ENCODE measurements at regions not wholly inside any gene's neighbourhood (a gene's known extent, or its start where the extent isn't known, plus 50 kb on each side); places are given as distances from the start of the nearest gene placed in this dataset.

GRCh38 chrX:150255441-150256296, 107.4 kb upstream of the MAMLD1 start:
- TF ChIP-seq, protein P1, sequence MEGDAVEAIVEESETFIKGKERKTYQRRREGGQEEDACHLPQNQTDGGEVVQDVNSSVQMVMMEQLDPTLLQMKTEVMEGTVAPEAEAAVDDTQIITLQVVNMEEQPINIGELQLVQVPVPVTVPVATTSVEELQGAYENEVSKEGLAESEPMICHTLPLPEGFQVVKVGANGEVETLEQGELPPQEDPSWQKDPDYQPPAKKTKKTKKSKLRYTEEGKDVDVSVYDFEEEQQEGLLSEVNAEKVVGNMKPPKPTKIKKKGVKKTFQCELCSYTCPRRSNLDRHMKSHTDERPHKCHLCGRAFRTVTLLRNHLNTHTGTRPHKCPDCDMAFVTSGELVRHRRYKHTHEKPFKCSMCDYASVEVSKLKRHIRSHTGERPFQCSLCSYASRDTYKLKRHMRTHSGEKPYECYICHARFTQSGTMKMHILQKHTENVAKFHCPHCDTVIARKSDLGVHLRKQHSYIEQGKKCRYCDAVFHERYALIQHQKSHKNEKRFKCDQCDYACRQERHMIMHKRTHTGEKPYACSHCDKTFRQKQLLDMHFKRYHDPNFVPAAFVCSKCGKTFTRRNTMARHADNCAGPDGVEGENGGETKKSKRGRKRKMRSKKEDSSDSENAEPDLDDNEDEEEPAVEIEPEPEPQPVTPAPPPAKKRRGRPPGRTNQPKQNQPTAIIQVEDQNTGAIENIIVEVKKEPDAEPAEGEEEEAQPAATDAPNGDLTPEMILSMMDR (IDR thresholded peaks at IDR 0.05; ENCODE audit: insufficient read depth, low read length), result no peak
- TF ChIP-seq POLR2AphosphoS5 (IDR thresholded peaks at IDR 0.05; ENCODE audit: low read depth), result no peak
- TF ChIP-seq REST (IDR thresholded peaks at IDR 0.05; ENCODE audit: insufficient replicate concordance, low read depth), result no peak
- no peak for TF ChIP-seq GABPA (IDR thresholded peaks at IDR 0.05; ENCODE audit: low read depth)
